ENCODE measurements at regions not wholly inside any gene's neighbourhood (a gene's known extent, or its start where the extent isn't known, plus 50 kb on each side); places are given as distances from the start of the nearest gene placed in this dataset.

DNA sequence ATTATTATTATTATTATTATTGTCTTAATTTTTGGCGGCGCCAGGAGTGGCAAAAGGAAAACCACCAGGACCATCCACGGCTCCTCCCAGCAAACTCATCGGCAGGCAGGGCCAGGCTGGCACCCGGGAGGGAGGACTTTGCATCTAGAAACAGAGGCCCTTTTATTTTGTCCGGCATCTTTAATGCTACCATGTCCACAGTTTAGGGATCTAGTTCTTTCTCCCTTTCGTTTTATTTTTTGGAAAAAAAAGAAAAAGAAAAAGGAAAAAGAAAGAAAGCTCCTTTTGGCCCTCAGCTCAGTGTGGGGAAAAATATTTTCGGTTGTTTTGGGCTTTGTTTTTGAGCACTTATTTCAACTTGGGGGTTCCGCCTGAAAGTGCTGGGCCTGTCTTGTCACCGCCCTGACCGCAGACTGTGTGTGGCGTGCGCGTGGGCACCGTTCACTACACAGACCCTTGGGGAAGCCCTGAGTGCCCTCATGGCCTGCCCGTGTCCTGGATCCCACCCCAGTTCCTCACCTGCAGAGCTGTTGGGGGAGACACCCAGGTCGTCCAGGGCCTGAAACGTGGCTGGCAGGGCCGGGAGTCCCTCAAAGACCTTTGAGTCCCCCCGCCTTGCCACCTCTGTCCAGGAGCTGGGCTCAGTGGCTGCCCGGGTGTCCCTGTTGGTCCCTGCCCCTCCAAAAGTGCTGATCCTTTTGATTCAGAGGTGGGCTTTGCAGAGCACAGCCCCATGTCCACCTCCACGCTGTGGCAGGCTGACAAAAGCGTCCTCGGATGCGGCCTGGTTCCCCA, 69.1 kb upstream of the PPARA start:
- intact Hi-C loops (cut with DNase I) = no loop called here
- DNase-seq = peak; percentile 62
- H3K27me3 ChIP-seq = no peaks in the 10 kb centered on the region
- peak overlapping the region; percentile 98 for H3K27ac ChIP-seq
- peaks cover 71% of the 10 kb centered on the region for H3K4me1 ChIP-seq
- H3K36me3 ChIP-seq = peaks cover 23% of the 10 kb centered on the region
- peak overlapping the region; percentile 89 for H3K4me3 ChIP-seq
- no peak for ATAC-seq
- TF ChIP-seq, protein P1, sequence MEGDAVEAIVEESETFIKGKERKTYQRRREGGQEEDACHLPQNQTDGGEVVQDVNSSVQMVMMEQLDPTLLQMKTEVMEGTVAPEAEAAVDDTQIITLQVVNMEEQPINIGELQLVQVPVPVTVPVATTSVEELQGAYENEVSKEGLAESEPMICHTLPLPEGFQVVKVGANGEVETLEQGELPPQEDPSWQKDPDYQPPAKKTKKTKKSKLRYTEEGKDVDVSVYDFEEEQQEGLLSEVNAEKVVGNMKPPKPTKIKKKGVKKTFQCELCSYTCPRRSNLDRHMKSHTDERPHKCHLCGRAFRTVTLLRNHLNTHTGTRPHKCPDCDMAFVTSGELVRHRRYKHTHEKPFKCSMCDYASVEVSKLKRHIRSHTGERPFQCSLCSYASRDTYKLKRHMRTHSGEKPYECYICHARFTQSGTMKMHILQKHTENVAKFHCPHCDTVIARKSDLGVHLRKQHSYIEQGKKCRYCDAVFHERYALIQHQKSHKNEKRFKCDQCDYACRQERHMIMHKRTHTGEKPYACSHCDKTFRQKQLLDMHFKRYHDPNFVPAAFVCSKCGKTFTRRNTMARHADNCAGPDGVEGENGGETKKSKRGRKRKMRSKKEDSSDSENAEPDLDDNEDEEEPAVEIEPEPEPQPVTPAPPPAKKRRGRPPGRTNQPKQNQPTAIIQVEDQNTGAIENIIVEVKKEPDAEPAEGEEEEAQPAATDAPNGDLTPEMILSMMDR (IDR thresholded peaks at IDR 0.05) = no peak
- H3K9me3 ChIP-seq = no peaks in the 10 kb centered on the region

DNA sequence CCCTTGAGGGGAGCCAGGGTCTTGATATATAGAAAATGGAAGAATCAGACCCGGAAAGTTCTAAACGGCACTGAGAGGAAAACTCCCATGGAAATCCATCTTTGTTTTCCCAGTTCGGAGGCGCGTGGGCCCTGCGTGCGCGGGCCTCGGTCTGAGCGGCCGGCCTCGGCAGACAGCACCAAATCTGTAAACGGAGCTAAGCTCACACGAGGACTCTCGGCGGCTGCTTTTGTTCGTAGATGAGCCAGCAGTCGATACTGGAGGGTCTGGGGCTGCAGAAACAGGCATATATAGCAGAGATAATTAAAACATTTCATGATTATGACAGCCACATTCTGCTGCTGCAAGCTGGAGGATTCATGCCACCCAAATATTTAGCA, 68.5 kb upstream of the PPARA start:
- no peaks in the 10 kb centered on the region for H3K27me3 ChIP-seq

DNA sequence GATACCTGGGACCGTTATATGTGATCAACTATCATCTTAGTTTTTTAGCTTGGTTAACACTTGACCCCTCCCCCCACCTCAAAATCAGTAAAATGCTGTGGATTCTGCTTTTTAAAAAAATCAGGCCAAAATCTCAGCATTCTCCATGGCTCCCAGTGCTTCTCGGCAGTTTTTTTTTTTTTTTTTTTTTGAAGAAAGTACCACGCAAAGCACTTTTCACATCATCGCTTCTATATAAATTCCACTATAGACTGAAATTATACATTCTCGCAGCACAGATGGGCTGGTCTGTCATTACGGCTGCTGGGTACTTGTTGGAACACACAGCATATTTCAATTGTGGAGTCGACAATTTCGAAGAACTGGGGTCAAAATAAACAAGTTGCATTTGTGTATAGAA, 67.7 kb upstream of the PPARA start:
- Histone ChIP-seq H3K36me3 (peaks cover 31% of the 10 kb centered on the region), H3K27me3 (no peaks in the 10 kb centered on the region), H3K27ac (peak overlapping the region; percentile 98), H3K4me1 (peaks cover 71% of the 10 kb centered on the region), H3K4me3 (peak overlapping the region; percentile 89), H3K9me3 (no peaks in the 10 kb centered on the region)
- ATAC-seq (no peak), DNase-seq (no peak)
- intact Hi-C loops (cut with DNase I) = no loop called here
- TF ChIP-seq, protein P1 (IDR thresholded peaks at IDR 0.05) = no peak

More for the DNA sequence above, 68.5 kb upstream of the PPARA start:
- DNase-seq (peak; percentile 42), ATAC-seq (no peak)
- peaks cover 71% of the 10 kb centered on the region for H3K4me1 ChIP-seq
- H3K36me3 ChIP-seq = peaks cover 24% of the 10 kb centered on the region
- H3K27ac ChIP-seq = peak overlapping the region; percentile 98
- no peaks in the 10 kb centered on the region for H3K9me3 ChIP-seq
- TF ChIP-seq, protein P1 (IDR thresholded peaks at IDR 0.05) = no peak
- H3K4me3 ChIP-seq = peak overlapping the region; percentile 89
- intact Hi-C loops (cut with DNase I) = no loop called here

DNA sequence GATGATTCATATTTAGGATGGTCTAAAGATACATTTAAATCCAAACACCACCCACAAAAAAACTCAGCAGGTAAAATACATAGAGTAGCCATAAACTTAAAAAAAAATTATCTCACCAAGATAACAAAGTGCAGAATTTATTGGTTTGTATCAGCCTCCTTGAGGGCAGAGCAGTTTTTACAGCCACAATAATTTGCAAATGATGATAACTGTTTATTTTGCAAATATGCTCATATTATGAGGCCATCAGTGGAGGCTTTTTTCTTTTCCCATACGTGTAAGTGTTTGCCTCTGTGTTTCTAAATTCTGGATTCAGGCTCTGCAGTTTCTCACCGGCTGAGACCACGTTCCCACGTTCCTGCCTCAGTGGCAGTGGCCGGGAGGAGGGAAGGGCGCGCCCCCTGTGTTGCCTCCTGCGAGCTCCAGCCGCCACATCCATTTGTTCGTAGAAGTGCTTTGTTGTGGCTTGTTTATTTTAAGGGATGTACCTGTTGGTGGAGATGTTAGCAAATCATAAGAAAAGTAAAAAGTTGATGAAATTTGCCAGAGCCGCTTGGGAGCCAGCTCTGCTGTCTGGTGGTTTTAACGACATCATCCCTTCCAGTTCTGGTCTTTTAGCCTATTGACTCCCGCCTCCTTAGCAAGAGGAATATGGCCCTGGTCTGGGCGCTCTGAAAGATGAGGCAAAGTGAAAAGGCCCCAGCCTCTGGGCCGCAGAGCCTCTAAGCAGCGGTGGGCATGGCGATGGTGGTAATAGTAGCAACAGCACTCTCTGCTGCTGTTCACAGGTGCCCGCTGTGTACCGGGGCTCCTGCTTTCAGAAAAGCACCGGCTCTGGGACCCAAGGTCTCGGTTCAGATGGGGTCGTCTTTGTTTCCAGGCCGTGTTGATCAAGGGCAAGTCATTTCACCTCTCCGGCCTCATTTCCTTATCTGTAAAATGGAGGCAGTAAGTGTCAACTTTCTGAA, 66.7 kb upstream of the PPARA start:
- Histone ChIP-seq H3K9me3 (no peaks in the 10 kb centered on the region), H3K27ac (peak overlapping the region; percentile 98), H3K27me3 (no peaks in the 10 kb centered on the region), H3K4me3 (peak overlapping the region; percentile 89), H3K4me1 (peaks cover 71% of the 10 kb centered on the region), H3K36me3 (peaks cover 39% of the 10 kb centered on the region)
- TF ChIP-seq, protein P1 (IDR thresholded peaks at IDR 0.05) = no peak
- no peak for ATAC-seq
- intact Hi-C loops (cut with DNase I) = no loop called here
- DNase-seq = peak; percentile 48

DNA sequence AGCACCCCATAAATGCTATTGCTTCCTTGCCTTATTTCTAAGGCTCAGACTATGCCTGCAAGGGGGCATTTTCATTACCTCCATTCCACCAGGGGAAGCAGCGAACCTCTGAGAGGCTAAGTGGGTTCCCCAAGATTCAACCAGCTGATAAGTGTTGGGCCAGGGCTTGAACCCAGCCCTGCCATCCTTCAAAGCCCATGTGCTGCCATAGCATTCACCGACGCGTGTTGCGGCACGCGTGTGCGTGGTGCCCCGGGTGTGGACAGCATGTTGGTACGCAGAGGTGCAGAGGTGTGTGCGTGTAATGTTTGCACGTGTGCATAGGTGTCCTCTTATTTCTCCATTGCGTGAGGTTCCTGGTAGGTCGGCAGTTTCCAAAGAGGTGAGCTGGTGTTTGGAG, 66.0 kb upstream of the PPARA start:
- ATAC-seq (no peak), DNase-seq (peak; percentile 47)
- TF ChIP-seq, protein P1 (IDR thresholded peaks at IDR 0.05) = no peak
- no peaks in the 10 kb centered on the region for H3K9me3 ChIP-seq
- peaks cover 74% of the 10 kb centered on the region for H3K4me1 ChIP-seq
- H3K27me3 ChIP-seq = no peaks in the 10 kb centered on the region
- peaks cover 46% of the 10 kb centered on the region for H3K36me3 ChIP-seq
- H3K4me3 ChIP-seq = peak overlapping the region; percentile 25
- intact Hi-C loops (cut with DNase I) = no loop called here
- H3K27ac ChIP-seq = peak overlapping the region; percentile 98

Measured in upper lobe of right lung (tissue), 1 donor.